ENCODE measurements at regions not wholly inside any gene's neighbourhood (a gene's known extent, or its start where the extent isn't known, plus 50 kb on each side); places are given as distances from the start of the nearest gene placed in this dataset.

DNA sequence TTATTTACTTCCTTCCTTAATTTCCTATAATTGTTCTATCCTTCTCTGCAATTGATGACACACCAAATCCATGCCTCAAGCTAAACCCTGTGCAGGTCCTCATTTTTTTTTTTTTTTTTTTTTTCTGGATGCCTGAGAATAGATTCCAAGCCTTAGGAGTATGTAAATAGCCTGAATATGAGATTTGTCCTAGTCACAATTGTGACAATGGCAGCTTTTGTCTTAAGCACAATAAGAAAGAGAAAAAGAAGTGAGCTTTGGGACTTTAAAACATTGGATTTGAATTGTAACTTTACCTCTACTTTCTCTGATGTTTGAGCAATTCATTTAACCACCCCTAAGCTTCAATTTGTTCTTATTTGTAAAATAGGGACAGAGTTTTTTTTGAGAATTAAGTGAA lies 280.5 kb downstream of the TUSC1 start:
- TF ChIP-seq CTCF (conservative IDR thresholded peaks at IDR 0.05; ENCODE audit: low read depth, low read length) (no peak), EZH2 (IDR thresholded peaks at IDR 0.05; ENCODE audit: low read length, unreplicated experiment) (no peak)

Data from PC-3 (cell line).